ENCODE measurements at regions not wholly inside any gene's neighbourhood (a gene's known extent, or its start where the extent isn't known, plus 50 kb on each side); places are given as distances from the start of the nearest gene placed in this dataset.

DNA sequence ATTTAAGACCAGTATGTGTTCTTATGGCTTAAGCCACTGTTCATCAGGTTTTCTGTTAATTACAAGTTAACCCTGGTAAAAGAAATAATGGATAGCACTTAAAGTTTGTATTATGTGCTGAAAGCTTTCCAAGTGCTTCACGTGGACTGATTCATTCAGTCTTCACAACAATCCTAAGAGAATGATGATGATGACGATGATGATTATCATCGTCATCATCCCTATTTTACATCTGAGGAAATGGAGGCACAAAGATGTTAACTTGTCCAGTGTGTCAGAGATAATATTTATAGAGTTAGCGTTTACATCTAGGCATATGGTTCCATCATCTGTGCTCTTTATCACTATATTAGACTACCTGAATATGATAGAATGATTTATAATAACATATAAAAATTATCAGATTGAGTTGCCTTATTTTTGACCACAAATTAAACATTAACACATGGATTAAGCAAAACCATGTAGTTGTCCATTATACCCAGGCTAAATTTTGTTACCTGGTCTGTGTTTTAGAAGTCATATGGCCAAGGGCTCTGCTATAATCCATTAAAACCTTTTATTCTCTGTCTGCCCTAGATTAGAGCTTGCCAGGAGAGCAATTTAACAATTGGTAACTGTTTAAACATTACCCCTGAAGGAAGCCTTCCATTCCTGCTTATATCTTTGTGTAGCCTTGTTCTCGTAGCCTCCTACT is 102.3 kb upstream of the MAP3K1 start:
- intact Hi-C loops (cut with DNase I) = no loop called here
- Histone ChIP-seq H3K4me3 (no peak overlapping the region), H3K36me3 (no peaks in the 10 kb centered on the region), H3K4me1 (no peaks in the 10 kb centered on the region), H3K27me3 (no peaks in the 10 kb centered on the region), H3K27ac (no peak overlapping the region), H3K9me3 (no peaks in the 10 kb centered on the region)
- DNase-seq (no peak), ATAC-seq (no peak)
- WGBS (ENCODE audit: insufficient coverage, low coverage, low lambda C conversion rate, missing lambda C conversion rate) = 57% methylated on average over 5 of the region's 5 CpGs
- no peak for TF ChIP-seq POLR2A (IDR thresholded peaks at IDR 0.05)
- TF ChIP-seq CTCF (IDR thresholded peaks at IDR 0.05) = no peak

GRCh38 chr5:56710826-56711590 is 104.3 kb upstream of the MAP3K1 start:
- H3K36me3 ChIP-seq = no peaks in the 10 kb centered on the region
- no peak for TF ChIP-seq POLR2A (IDR thresholded peaks at IDR 0.05)
- no peak for TF ChIP-seq CTCF (IDR thresholded peaks at IDR 0.05)

GRCh38 chr5:56706504-56706903 is 108.8 kb upstream of the MAP3K1 start:
- Histone ChIP-seq H3K27ac (no peak overlapping the region), H3K9me3 (no peaks in the 10 kb centered on the region), H3K27me3 (no peaks in the 10 kb centered on the region), H3K4me3 (no peak overlapping the region), H3K4me1 (no peaks in the 10 kb centered on the region), H3K36me3 (no peaks in the 10 kb centered on the region)
- TF ChIP-seq POLR2A (IDR thresholded peaks at IDR 0.05) (no peak), CTCF (IDR thresholded peaks at IDR 0.05) (no peak)
- DNase-seq (no peak), ATAC-seq (no peak)
- 71% methylated on average over 3 of the region's 3 CpGs for WGBS (ENCODE audit: insufficient coverage, low coverage, low lambda C conversion rate, missing lambda C conversion rate)
- intact Hi-C loops (cut with DNase I) = no loop called here

More at GRCh38 chr5:56710826-56711590, 104.3 kb upstream of the MAP3K1 start:
- no peak overlapping the region for H3K4me3 ChIP-seq
- ATAC-seq (no peak), DNase-seq (no peak)
- H3K27ac ChIP-seq = no peak overlapping the region
- intact Hi-C loops (cut with DNase I) = no loop called here
- H3K27me3 ChIP-seq = no peaks in the 10 kb centered on the region
- 77% methylated on average over 3 of the region's 3 CpGs for WGBS (ENCODE audit: insufficient coverage, low coverage, low lambda C conversion rate, missing lambda C conversion rate)
- H3K9me3 ChIP-seq = no peaks in the 10 kb centered on the region
- no peaks in the 10 kb centered on the region for H3K4me1 ChIP-seq

DNA sequence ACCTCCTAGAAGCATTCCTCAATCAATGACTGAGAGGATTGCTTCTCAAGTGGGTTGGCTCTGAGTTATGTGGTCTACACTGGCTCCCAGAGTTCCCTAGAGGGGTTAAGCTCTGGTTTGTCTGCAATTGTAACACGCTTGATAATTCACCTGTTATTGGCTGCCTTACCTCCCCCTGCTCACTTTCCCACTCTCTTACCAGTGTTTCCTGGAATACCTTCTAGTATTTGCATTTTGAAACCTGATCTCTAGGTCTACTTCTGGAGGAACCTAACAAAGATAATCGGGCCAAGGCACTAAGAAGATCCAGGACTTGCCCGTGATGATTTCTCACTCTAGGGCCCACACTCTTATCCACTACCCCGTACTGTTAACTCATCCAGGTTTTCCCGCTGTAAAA is 110.1 kb upstream of the MAP3K1 start:
- TF ChIP-seq CTCF (IDR thresholded peaks at IDR 0.05) (no peak), POLR2A (IDR thresholded peaks at IDR 0.05) (no peak)
- no peaks in the 10 kb centered on the region for H3K9me3 ChIP-seq
- no peak overlapping the region for H3K4me3 ChIP-seq
- ATAC-seq = no peak
- no peak for DNase-seq
- intact Hi-C loops (cut with DNase I) = no loop called here
- no peaks in the 10 kb centered on the region for H3K36me3 ChIP-seq
- WGBS (ENCODE audit: insufficient coverage, low coverage, low lambda C conversion rate, missing lambda C conversion rate) = 54% methylated on average over 5 of the region's 5 CpGs
- no peaks in the 10 kb centered on the region for H3K27me3 ChIP-seq
- no peak overlapping the region for H3K27ac ChIP-seq
- H3K4me1 ChIP-seq = no peaks in the 10 kb centered on the region

All from right lobe of liver (tissue), 6 donors.